Activated T-cell treated with anti-CD3 and anti-CD28 coated beads, Interleukin-2, amount 50 U/mL, for 72 hours (primary cell): ENCODE measurements at regions not wholly inside any gene's neighbourhood (a gene's known extent, or its start where the extent isn't known, plus 50 kb on each side); places are given as distances from the start of the nearest gene placed in this dataset.

Experiments used
- ATAC-seq, 2 donors: fragments of 150-1000 bp; cut with Tn5 transposase; replicated peaks in 1 of 2; 2 replicates each; pipeline ENCODE4 v1.10.0; 2021; ENCODE audit warnings: moderate library complexity in 2 of 2, mild to moderate bottlenecking in 1 of 2
- DNase-seq, 2 donors: peaks; one replicate each; pipeline ENCODE4 v3.0.0; 2021 to 2022; ENCODE audit warnings: mixed read lengths in 1 of 2
- H3K27ac Mint-ChIP-seq: one replicate; pipeline ENCODE4 v1.8.0; 2022; ENCODE audit warnings: mild to moderate bottlenecking, moderate library complexity, mixed read lengths
- H3K27me3 Mint-ChIP-seq: one replicate; pipeline ENCODE4 v1.8.0; 2022; ENCODE audit warnings: low read depth, mixed read lengths
- H3K36me3 Mint-ChIP-seq, 2 donors: one replicate each; pipeline ENCODE4 v1.8.0; 2022; ENCODE audit warnings: mixed read lengths in 2 of 2, mild to moderate bottlenecking in 1 of 2; ENCODE audit not compliant: insufficient read depth in 2 of 2
- H3K4me1 Mint-ChIP-seq: one replicate; pipeline ENCODE4 v1.8.0; 2022; ENCODE audit warnings: low read depth, mixed read lengths
- H3K4me3 Mint-ChIP-seq, 2 donors: one replicate each; pipeline ENCODE4 v1.8.0; 2022; ENCODE audit warnings: mild to moderate bottlenecking in 2 of 2, mixed read lengths in 2 of 2, moderate library complexity in 2 of 2
- H3K9me3 Mint-ChIP-seq, 2 donors: one replicate each; pipeline ENCODE4 v1.8.0; 2022; ENCODE audit warnings: mixed read lengths in 2 of 2

DNA sequence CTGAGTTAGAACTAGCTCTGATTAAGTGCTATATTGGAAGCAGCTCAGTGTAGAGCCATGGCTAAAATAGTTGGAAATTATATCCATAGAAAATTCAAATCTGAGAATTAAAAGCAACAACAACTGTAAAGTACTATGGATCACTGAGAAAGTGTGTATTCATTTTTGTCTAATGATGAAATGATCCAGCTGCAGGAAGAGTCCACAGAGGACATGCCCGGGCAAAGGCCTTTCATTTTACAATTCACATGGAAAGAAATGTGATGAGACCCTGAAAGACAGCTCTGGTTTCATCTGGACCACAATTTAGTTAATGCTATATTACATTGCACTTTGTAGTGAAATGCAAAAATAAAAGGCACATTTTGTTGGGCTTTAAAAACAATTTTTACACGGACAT is 196.8 kb upstream of the FAT1 start:
- Mint-ChIP-seq H3K27me3 (no peaks in the 10 kb centered on the region), H3K4me3 (no peak overlapping the region)

DNA sequence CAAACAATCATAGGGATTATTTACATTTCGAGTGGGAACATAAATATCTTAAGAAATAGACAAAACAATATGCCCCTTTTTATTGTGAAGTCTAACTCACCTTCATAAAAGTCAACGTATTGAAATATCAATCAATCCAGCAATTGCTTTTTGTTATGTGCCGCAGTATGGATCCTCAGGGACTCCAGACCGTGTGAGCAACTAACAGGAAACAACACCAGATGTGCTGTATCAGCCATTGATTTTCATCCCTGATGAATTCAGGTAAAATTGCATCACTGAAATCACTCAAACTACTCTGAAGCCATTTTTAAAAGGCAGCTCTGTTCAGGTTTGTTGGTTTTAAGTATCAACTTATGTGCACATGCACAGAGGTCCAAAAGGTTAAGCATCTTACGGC is 197.3 kb upstream of the FAT1 start:
- no peak for DNase-seq
- no peak for ATAC-seq
- H3K27me3 Mint-ChIP-seq = no peaks in the 10 kb centered on the region
- no peaks in the 10 kb centered on the region for H3K4me1 Mint-ChIP-seq
- H3K9me3 Mint-ChIP-seq = peaks cover 9 to 13% of the 10 kb centered on the region in 2 donors
- no peaks in the 10 kb centered on the region for H3K36me3 Mint-ChIP-seq
- no peak overlapping the region for H3K4me3 Mint-ChIP-seq
- H3K27ac Mint-ChIP-seq = no peak overlapping the region

More for the DNA sequence above, 196.8 kb upstream of the FAT1 start:
- Mint-ChIP-seq H3K9me3 (peaks cover 9 to 13% of the 10 kb centered on the region in 2 donors), H3K4me1 (no peaks in the 10 kb centered on the region), H3K36me3 (no peaks in the 10 kb centered on the region), H3K27ac (no peak overlapping the region)
- no peak for DNase-seq
- ATAC-seq = no peak

DNA sequence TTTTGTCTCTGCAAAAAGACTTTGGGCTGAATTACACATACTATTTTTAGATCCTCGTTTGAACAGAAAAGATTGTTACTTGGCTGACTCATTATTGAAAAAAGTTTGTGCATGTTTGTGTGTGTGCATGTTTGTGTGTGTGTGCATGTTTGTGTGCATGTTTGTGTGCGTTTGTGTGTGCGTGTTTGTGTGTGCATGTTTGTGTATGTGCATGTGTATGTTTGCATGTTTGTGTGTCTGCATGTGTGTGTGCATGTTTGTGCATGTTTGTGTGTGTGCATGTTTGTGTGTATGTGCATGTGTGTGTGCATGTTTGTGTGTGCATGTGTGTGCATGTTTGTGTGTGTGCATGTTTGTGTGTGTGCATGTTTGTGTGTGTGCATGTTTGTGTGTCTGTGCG is 201.1 kb upstream of the FAT1 start:
- DNase-seq (no peak), ATAC-seq (no peak)

DNA sequence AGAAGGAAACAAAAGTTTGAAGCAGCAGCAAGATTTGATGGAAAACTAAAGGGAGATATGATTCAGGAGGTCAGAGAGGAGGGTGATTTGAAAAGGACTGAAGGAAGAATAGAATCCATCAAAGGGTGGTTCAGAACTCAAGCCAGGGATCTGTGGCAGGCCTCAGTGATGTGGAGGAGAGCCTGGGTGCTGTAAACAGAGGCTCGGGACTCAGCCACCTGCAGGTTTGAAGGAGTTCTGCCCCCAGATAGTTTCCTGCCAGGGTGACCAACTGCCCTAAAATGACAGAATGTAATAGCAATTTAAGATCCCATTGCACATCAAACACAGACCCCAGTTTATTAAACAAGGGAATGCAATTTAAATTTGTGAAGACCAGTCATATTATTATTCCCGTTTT is 204.0 kb upstream of the FAT1 start:
- no peak for ATAC-seq
- H3K36me3 Mint-ChIP-seq = no peaks in the 10 kb centered on the region
- no peak overlapping the region for H3K27ac Mint-ChIP-seq
- peaks cover 5 to 6% of the 10 kb centered on the region in 2 donors for H3K9me3 Mint-ChIP-seq
- no peaks in the 10 kb centered on the region for H3K27me3 Mint-ChIP-seq
- H3K4me1 Mint-ChIP-seq = no peaks in the 10 kb centered on the region
- no peak overlapping the region for H3K4me3 Mint-ChIP-seq
- no peak for DNase-seq

More for the DNA sequence above, 201.1 kb upstream of the FAT1 start:
- Mint-ChIP-seq H3K27ac (no peak overlapping the region), H3K9me3 (peaks cover 1 to 8% of the 10 kb centered on the region in 2 donors), H3K27me3 (no peaks in the 10 kb centered on the region), H3K4me3 (no peak overlapping the region), H3K36me3 (no peaks in the 10 kb centered on the region), H3K4me1 (no peaks in the 10 kb centered on the region)

DNA sequence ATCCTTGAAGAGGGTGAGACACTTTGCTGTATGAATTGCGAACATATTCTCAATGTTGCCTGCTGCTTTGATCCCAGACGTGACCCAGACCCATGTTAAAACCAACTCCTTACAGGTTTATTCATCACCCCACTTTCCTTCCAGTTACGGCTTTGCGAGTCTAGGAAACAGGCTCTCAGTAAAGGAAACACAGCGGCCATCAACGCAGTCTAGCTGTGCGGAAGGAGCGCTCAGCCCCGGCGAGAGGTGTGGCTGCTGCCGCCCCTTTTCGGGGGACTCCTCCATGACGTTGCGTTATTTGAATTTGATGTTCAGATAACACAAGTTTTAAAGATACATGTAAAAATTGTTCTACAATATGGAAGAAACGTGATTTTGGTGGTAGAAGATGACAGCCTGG is 206.4 kb upstream of the FAT1 start:
- H3K36me3 Mint-ChIP-seq = no peaks in the 10 kb centered on the region
- no peaks in the 10 kb centered on the region for H3K4me1 Mint-ChIP-seq
- H3K9me3 Mint-ChIP-seq = peaks cover 4 to 6% of the 10 kb centered on the region in 2 donors
- no peaks in the 10 kb centered on the region for H3K27me3 Mint-ChIP-seq
- no peak overlapping the region for H3K27ac Mint-ChIP-seq
- no peak for ATAC-seq
- no peak for DNase-seq
- no peak overlapping the region for H3K4me3 Mint-ChIP-seq

DNA sequence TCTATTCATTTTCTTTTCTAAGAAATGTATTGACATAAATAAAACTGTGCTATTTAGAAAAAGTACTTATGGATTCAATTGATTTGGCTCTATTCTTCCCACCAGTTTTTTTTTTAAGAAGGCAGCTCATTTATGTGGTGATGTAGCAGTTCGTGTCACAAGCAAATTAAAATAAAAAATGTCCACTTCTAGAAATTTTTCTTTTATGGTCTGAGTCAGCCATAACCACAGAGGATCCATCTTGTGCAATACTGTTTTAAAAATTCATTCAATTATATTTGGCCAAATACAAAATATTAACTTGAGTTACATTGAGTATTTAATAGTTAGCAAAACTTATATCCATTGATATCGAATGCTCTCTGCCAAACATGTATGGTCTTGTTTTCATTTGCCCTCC is 207.9 kb upstream of the FAT1 start:
- Mint-ChIP-seq H3K27me3 (no peaks in the 10 kb centered on the region), H3K36me3 (no peaks in the 10 kb centered on the region), H3K9me3 (peaks cover 5 to 8% of the 10 kb centered on the region in 2 donors), H3K4me1 (no peaks in the 10 kb centered on the region), H3K27ac (no peak overlapping the region), H3K4me3 (no peak overlapping the region)
- ATAC-seq (no peak), DNase-seq (no peak)

DNA sequence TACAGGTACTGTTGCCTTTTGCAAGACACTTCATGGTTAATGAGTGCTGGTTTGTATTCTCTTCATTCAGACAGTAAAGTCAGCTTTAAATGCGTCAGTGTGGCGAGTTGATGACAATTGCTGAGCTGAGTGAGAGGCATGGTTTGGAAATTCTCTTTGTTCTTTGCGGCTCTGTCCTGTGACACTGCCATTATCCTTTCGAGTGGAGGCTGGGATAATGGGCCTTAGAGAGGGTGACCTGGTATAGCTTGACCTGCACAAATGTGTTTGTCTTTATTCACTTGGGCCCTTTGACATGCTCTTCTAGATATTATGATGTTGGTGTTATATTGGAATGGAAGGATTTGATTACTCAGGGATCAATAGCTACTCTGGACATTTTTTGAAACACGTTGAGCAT is 208.5 kb upstream of the FAT1 start:
- ATAC-seq (no peak), DNase-seq (no peak)
- Mint-ChIP-seq H3K4me3 (no peak overlapping the region), H3K36me3 (no peaks in the 10 kb centered on the region), H3K4me1 (no peaks in the 10 kb centered on the region), H3K27me3 (no peaks in the 10 kb centered on the region), H3K27ac (no peak overlapping the region), H3K9me3 (peaks cover 5 to 8% of the 10 kb centered on the region in 2 donors)

DNA sequence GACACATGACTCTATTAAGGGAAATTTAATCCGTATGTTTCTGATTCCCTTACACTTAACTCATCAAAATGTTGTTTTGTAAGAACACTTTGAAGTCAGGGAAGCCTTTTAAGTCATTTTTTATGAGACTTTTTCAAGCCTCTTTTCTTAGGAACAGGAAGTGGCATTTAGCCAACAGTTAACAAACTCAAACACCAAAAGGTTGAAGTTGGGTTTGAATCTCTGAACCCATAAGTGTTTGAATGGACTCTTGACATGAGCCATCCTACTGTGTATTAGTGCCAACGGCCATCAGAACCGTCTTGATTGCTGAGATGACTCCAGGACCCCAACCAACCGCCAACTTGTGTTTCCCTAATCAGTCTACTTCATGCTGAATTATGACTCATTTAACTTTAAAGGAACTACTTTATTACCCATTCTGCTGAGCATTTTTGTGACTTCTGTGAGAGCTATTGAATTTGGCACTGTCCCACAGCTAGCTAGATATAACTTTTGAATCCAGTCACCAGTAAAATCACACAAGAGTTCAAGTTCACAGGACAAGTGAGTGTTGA is 209.1 kb upstream of the FAT1 start:
- Mint-ChIP-seq H3K9me3 (peaks cover 5 to 9% of the 10 kb centered on the region in 2 donors), H3K27ac (no peak overlapping the region)
- ATAC-seq = no peak

DNA sequence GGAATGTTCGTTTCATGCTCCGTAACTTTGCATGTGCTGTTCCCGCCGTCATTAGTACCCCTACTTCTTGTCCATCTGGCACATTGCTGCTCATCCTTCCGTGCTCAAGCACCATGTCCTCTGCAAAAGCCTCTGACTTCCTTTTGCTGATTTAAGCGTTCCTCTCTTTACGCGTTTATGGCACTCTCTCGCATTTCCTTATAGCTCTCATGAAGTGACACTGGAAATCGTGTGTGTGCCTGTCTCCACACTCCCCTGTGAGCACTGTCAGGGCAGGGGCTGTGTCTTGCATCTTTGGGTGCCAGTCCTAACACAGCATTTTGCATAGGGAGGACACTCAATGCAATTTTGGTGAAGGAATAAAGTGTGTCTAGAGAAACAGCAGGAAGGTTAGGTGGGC is 210.6 kb upstream of the FAT1 start:
- Mint-ChIP-seq H3K9me3 (peaks cover 5 to 14% of the 10 kb centered on the region in 2 donors), H3K27ac (no peak overlapping the region), H3K36me3 (peaks cover 0 to 3% of the 10 kb centered on the region in 2 donors), H3K4me1 (no peaks in the 10 kb centered on the region), H3K4me3 (no peak overlapping the region), H3K27me3 (no peaks in the 10 kb centered on the region)
- ATAC-seq (no peak), DNase-seq (no peak)

More for the DNA sequence above, 209.1 kb upstream of the FAT1 start:
- no peak overlapping the region for H3K4me3 Mint-ChIP-seq
- DNase-seq = no peak
- peaks cover 0 to under 1% of the 10 kb centered on the region in 2 donors for H3K36me3 Mint-ChIP-seq
- H3K4me1 Mint-ChIP-seq = no peaks in the 10 kb centered on the region
- H3K27me3 Mint-ChIP-seq = no peaks in the 10 kb centered on the region

DNA sequence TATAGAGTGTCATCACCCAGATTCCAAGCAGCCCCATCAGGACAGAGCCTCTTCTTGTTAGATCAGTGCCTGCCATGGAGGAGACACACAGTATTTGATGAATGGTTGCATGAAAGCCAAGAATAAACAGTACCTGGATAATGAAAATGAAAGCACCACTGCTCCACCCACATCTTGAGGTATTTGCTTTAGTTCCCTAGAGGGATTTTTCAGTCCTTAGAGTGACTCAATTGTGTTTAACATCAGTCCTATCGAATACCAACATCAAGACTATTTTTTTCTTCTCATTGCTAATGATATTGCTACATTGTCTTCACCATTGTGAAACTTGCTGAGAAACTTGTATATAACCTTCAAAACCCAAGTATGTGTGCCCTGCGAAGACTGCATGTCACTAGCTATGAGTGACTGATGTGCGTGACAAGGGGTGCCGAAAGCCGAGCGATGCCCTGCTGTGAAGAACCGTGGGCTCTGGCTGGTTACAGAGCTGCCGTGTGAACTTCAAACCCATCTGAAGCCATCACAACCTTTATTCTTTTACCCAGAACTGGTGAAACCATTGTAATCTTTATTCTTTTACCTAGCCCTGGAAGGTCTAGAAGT is 211.3 kb upstream of the FAT1 start:
- no peaks in the 10 kb centered on the region for H3K4me1 Mint-ChIP-seq
- peaks cover 0 to 3% of the 10 kb centered on the region in 2 donors for H3K36me3 Mint-ChIP-seq
- no peak overlapping the region for H3K27ac Mint-ChIP-seq
- ATAC-seq = no peak
- peaks cover 5 to 14% of the 10 kb centered on the region in 2 donors for H3K9me3 Mint-ChIP-seq
- H3K27me3 Mint-ChIP-seq = no peaks in the 10 kb centered on the region
- no peak for DNase-seq
- H3K4me3 Mint-ChIP-seq = no peak overlapping the region

DNA sequence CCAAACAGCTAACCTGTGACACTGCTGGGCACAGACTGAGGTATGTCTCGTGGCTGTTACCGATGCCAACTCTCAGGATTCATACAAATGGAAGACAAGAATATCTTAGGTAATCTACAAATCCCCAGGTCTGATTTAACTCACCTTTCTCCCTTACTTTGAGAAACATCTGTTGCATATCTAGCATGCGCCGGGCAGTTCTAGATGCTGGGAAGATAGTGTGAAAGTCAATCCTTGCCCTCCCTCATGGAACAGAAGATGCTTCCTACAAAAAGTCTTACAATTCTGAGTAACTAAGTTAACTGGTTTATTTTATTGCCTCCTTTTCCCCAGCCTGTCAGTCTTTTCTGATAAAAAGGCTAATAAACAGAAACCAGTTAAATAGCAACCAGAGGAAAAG is 212.2 kb upstream of the FAT1 start:
- no peak overlapping the region for H3K27ac Mint-ChIP-seq
- peaks cover 5 to 14% of the 10 kb centered on the region in 2 donors for H3K9me3 Mint-ChIP-seq
- H3K36me3 Mint-ChIP-seq = peaks cover 0 to 3% of the 10 kb centered on the region in 2 donors
- no peak overlapping the region for H3K4me3 Mint-ChIP-seq
- DNase-seq (no peak), ATAC-seq (no peak)
- no peaks in the 10 kb centered on the region for H3K4me1 Mint-ChIP-seq
- H3K27me3 Mint-ChIP-seq = no peaks in the 10 kb centered on the region

DNA sequence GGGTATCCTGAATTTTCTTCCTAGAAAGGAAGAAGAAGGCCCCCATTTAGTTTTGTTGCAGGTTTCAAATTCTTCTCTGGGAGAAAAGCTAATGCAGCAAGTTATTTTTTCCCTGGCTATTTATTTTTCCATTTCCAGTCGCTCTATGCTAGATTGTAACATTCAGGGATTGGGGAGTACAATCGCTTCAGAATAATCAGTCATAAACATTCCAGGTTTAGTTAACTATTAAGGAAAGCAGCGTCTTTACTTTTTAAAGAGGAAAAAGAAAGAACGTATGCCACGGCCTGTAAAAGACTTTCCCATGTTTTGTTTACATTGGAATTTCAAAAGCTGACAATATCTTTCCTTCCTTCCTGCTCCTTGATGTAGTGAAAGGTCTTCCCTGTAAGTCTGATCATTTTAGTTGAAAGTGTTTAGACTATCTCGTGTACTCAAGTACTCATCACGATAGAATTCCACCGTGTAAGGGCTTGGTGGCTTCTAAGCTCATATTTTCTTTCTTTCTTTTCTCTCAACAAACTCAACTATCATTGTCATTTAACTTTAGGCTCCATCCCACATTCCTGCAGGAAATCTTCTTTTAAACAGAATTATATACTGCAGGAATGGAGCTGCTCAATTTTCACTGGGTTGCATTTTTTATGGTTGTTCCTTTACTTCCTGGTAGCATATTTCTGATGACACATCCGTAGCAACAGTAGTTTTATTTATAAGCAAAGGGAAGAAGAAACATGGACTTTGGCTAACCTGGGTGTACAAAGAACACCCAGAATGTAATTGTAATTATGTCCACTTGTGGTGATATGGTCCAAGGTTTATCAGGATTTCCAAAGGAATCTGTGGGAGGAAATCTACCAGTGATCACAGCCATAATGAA is 213.1 kb upstream of the FAT1 start:
- no peak overlapping the region for H3K4me3 Mint-ChIP-seq
- no peaks in the 10 kb centered on the region for H3K4me1 Mint-ChIP-seq
- DNase-seq (no peak), ATAC-seq (no peak)
- no peak overlapping the region for H3K27ac Mint-ChIP-seq
- no peaks in the 10 kb centered on the region for H3K27me3 Mint-ChIP-seq
- H3K36me3 Mint-ChIP-seq = peaks cover 0 to 3% of the 10 kb centered on the region in 2 donors
- peaks cover 5 to 14% of the 10 kb centered on the region in 2 donors for H3K9me3 Mint-ChIP-seq

DNA sequence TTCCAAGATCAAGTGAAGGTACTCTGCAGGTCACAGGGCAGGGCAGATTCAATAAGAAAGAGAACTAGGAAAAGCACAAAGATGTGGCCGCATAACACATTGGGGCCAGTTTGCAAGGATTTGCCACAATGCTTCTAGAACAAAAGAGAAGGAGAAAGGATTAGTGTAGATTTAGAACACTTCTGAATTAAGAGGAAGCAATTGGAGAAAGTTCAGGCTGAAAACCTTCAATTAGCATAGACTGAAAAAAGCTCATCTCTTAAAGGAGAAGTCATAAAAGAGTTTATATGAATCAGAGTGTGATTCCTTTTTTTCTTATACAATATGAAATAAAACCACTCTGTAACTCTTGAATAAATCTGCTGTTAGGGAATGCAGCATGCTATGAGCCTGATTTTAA is 215.6 kb upstream of the FAT1 start:
- peaks cover 3 to 10% of the 10 kb centered on the region in 2 donors for H3K9me3 Mint-ChIP-seq
- ATAC-seq = no peak
- H3K4me1 Mint-ChIP-seq = no peaks in the 10 kb centered on the region
- no peak for DNase-seq
- H3K27ac Mint-ChIP-seq = no peak overlapping the region
- no peak overlapping the region for H3K4me3 Mint-ChIP-seq
- H3K36me3 Mint-ChIP-seq = peaks cover 0 to 3% of the 10 kb centered on the region in 2 donors
- H3K27me3 Mint-ChIP-seq = no peaks in the 10 kb centered on the region
